ENCODE measurements at regions not wholly inside any gene's neighbourhood (a gene's known extent, or its start where the extent isn't known, plus 50 kb on each side); places are given as distances from the start of the nearest gene placed in this dataset.

DNA sequence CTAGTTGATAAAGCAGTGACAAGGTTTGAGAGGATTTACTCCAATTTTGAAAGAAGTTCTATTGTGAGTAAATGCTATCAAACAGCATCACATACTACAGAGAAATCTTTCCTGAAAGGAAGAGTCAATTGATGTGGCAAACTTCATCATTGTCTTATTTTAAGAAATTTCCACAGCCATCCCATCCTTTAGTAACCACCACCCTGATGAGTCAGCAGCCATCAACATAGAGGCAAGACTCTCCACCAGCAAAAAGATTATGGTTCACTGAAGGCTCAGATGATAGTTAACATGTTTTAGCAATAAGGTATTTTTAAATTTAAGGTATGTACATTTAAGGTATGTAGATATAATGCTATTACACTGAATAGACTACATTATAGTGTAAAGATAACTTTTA lies 122.1 kb upstream of the ARHGAP5 start:
- intact Hi-C loops (cut with DNase I; ENCODE audit: low total_unique reads): no loop called here
- no peak for TF ChIP-seq POLR2A (IDR thresholded peaks at IDR 0.05)
- TF ChIP-seq, protein P1, sequence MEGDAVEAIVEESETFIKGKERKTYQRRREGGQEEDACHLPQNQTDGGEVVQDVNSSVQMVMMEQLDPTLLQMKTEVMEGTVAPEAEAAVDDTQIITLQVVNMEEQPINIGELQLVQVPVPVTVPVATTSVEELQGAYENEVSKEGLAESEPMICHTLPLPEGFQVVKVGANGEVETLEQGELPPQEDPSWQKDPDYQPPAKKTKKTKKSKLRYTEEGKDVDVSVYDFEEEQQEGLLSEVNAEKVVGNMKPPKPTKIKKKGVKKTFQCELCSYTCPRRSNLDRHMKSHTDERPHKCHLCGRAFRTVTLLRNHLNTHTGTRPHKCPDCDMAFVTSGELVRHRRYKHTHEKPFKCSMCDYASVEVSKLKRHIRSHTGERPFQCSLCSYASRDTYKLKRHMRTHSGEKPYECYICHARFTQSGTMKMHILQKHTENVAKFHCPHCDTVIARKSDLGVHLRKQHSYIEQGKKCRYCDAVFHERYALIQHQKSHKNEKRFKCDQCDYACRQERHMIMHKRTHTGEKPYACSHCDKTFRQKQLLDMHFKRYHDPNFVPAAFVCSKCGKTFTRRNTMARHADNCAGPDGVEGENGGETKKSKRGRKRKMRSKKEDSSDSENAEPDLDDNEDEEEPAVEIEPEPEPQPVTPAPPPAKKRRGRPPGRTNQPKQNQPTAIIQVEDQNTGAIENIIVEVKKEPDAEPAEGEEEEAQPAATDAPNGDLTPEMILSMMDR (IDR thresholded peaks at IDR 0.05): no peak
- H3K4me3 ChIP-seq (ENCODE audit: low read depth, poor library complexity, severe bottlenecking): no peak overlapping the region
- DNase-seq (ENCODE audit: low spot score in 2 of 2): no peak

DNA sequence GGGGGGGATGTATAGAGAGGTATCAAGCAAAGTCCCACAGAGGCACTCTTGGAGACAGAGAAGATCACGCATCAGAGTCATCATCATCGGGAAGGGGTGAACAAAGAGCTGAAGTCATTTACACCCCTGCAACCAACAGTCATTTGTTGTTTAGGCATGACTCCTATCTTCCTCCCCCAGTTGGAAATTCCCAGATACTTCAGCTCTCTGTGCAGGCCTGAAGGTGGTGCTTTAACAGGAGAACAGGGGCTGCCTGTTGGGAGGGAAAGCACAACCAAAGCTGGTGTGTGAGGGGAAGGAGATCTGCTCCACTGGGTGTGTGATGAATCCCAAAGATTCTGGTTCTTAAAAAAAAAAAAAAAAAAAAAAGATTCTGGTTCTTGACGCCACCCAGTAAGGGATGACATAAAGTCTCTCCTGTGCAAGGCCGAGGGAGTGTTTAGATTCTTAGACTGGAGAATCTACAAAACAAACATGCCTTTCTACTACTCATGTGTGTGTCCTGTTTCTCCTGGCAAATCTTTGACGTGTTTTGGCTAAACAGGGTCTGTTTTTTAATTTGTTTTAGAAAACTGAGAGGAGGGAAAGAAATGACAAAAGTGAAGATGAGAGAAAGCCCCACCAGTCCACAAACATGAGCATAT lies 121.0 kb upstream of the ARHGAP5 start:
- 68 to 83% methylated on average over 5 of the region's 5 CpGs for WGBS, 2 donors
- no peak for DNase-seq (ENCODE audit: low spot score in 2 of 2)
- H3K4me3 ChIP-seq (ENCODE audit: low read depth, poor library complexity, severe bottlenecking): no peak overlapping the region
- TF ChIP-seq POLR2A (IDR thresholded peaks at IDR 0.05): no peak
- TF ChIP-seq, protein P1 (IDR thresholded peaks at IDR 0.05): no peak
- intact Hi-C loops (cut with DNase I; ENCODE audit: low total_unique reads): no loop called here

DNA sequence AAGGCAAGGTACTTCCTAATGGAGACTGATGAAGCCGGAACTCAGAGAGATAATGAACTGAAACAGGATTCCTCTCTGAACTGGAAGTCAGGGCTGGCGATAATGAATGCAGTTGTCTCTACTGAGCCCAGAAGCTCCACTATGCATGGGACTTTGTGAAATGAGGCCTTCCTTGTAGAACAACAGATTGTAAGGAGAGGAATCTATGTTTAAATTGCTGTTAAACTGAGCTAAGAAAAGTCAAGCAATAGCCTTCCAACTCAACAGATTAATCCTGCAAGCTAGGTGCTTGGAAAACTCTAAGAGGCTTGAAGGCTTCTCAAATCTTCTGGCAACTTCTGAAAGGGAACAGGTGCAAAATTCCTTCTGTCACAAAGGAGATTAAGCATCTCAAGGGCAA lies 119.5 kb upstream of the ARHGAP5 start:
- no peak for DNase-seq (ENCODE audit: low spot score in 2 of 2)
- no peak overlapping the region for H3K4me3 ChIP-seq (ENCODE audit: low read depth, poor library complexity, severe bottlenecking)
- TF ChIP-seq, protein P1 (IDR thresholded peaks at IDR 0.05): no peak
- no peak for TF ChIP-seq POLR2A (IDR thresholded peaks at IDR 0.05)
- 91 to 98% methylated on average over 2 of the region's 2 CpGs for WGBS, 2 donors
- intact Hi-C loops (cut with DNase I; ENCODE audit: low total_unique reads): no loop called here

DNA sequence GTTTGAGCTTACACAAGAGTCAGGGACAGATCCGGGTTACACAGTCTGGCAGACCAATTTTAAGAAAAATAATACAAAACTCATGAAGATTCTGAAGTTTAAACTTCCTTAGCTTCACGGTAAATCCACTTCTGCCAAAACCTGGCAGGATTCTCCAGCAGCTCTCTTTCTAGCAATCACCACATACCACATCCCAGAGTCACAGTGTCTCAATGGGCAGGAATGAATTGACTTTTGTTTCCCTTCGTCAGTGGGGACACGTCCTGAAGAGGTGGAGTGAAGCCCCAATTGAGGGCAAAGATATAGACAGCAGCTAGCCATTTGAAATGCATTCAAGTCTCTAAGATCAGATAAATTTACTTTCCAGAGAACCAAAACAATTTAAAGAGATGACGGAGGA lies 117.1 kb upstream of the ARHGAP5 start:
- no peak for TF ChIP-seq POLR2A (IDR thresholded peaks at IDR 0.05)
- TF ChIP-seq, protein P1 (IDR thresholded peaks at IDR 0.05): no peak
- no peak overlapping the region for H3K4me3 ChIP-seq (ENCODE audit: low read depth, poor library complexity, severe bottlenecking)
- 83 to 94% methylated on average over 5 of the region's 5 CpGs for WGBS, 2 donors
- no peak for DNase-seq (ENCODE audit: low spot score in 2 of 2)
- intact Hi-C loops (cut with DNase I; ENCODE audit: low total_unique reads): no loop called here

DNA sequence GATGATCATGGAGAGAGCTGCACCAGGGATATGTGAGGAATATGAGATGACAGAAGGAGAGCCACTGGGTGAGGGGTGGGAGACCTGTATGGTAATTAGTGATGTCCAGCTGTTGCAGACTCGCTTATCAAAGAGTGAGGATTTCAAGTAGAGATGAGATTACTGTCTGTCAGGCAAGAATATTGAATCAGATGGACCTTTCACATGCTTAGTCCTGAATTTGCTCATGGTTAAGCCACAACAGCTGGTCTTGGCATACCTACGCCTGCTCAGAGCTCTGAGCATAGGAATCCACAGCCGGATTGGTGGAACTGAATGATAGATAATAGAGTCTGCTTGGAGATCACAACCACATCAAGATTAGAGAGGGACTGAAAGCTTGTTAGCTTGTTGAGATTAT lies 115.2 kb upstream of the ARHGAP5 start:
- DNase-seq (ENCODE audit: low spot score in 2 of 2): no peak
- 92 to 93% methylated on average over 3 of the region's 3 CpGs for WGBS, 2 donors
- intact Hi-C loops (cut with DNase I; ENCODE audit: low total_unique reads): no loop called here
- H3K4me3 ChIP-seq (ENCODE audit: low read depth, poor library complexity, severe bottlenecking): no peak overlapping the region
- no peak for TF ChIP-seq POLR2A (IDR thresholded peaks at IDR 0.05)
- TF ChIP-seq, protein P1 (IDR thresholded peaks at IDR 0.05): no peak

DNA sequence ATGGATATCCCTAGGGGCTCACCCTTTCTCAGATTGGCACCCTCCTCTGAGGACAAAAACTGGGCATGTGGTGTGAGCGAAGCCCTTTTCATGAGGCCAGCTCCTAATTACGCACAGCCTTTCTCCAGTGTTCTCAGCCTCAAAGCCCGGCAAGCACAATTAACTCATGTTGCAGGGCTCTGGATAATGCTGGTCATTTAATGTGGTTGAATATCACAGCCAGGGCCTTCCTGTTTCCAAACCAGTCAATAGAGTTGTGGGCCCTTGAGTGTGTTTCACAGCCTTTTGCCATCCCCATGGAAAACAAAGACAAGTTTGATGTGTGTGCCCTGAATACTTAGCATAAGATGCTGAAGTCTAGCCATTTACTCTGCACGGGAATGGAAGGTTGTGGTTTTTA lies 114.2 kb upstream of the ARHGAP5 start:
- intact Hi-C loops (cut with DNase I; ENCODE audit: low total_unique reads): no loop called here
- no peak for DNase-seq (ENCODE audit: low spot score in 2 of 2)
- TF ChIP-seq, protein P1 (IDR thresholded peaks at IDR 0.05): no peak
- no peak for TF ChIP-seq POLR2A (IDR thresholded peaks at IDR 0.05)
- no peak overlapping the region for H3K4me3 ChIP-seq (ENCODE audit: low read depth, poor library complexity, severe bottlenecking)
- WGBS, 2 donors: 96 to 98% methylated on average over 4 of the region's 4 CpGs
